Adrenal gland (tissue), 9 donors: ENCODE measurements at regions not wholly inside any gene's neighbourhood (a gene's known extent, or its start where the extent isn't known, plus 50 kb on each side); places are given as distances from the start of the nearest gene placed in this dataset.

Source experiments
- DNase-seq, 7 donors: peaks; one replicate each; pipeline ENCODE4 v3.0.0-alpha.2; 2019 to 2020
- H3K27ac ChIP-seq, 5 donors: fragments of 200-600 bp; sonication (generic) in 4 of 5; 1 replicate in 3 of 5; 2 replicates in 2 of 5; pipeline versions ENCODE4 v1.5.1 to v1.8.0; 2016 to 2020; ENCODE audit warnings: mild to moderate bottlenecking in 1 of 5
- H3K27me3 ChIP-seq: fragments of 200-600 bp; 2 replicates; pipeline ENCODE4 v1.8.0; 2021
- H3K36me3 ChIP-seq, 2 donors: fragments of 200-600 bp; replicated peaks in 1 of 2; 1 replicate in 1 of 2; 2 replicates in 1 of 2; pipeline versions ENCODE4 v1.5.1 to v1.8.0; 2018 to 2022
- H3K4me1 ChIP-seq, 2 donors: fragments of 200-600 bp; replicated peaks in 1 of 2; 1 replicate in 1 of 2; 2 replicates in 1 of 2; pipeline versions ENCODE4 v1.5.1 to v1.8.0; 2018 to 2021
- H3K4me3 ChIP-seq, 4 donors: fragments of 200-600 bp; sonication (generic) in 3 of 4; one replicate each; pipeline ENCODE4 v1.5.1; 2016 to 2018
- H3K9me3 ChIP-seq, 3 donors: fragments of 200-600 bp; sonication (generic) in 1 of 3; replicated peaks in 1 of 3; 1 replicate in 2 of 3; 2 replicates in 1 of 3; pipeline versions ENCODE4 v1.5.1 to v1.8.0; 2016 to 2021
- POLR2A ChIP-seq, 2 donors: fragments of 450-650 bp; IDR thresholded peaks; one replicate each; pipeline ENCODE4 v1.6.1; 2017; ENCODE audit warnings: antibody characterized with exemption in 2 of 2, mild to moderate bottlenecking in 2 of 2, moderate library complexity in 1 of 2
- WGBS, 4 donors: extraction: QIAGEN DNeasy Blood & Tissue Kit in 2 of 4; methylation state at CpG; one replicate each; pipeline versions ENCODE4 v1.1.5 to v1.1.7; 2013 to 2017; 5-methylcytosine and 5-hydroxymethylcytosine counted together
- intact Hi-C, 2 donors: fragments of 100-400 bp; cut with DNase I; formaldehyde crosslinking; loops; one replicate each; pipeline versions ENCODE4 v1.14.1 to v1.15.0; 2022 to 2023
- TF ChIP-seq, protein P1 (sequence below), 6 experiments: fragments of 450-650 bp in 4 of 6; fragments of 200-600 bp in 2 of 6; sonication (generic) in 1 of 6; IDR thresholded peaks; 1 replicate in 5 of 6; 2 replicates in 1 of 6; pipeline versions ENCODE4 v1.5.1 to v1.8.0; 2016 to 2021; ENCODE audit warnings: antibody characterized with exemption in 6 of 6, mild to moderate bottlenecking in 2 of 6, moderate library complexity in 1 of 6
- donor health status: healthy with polysubstance abuse.
- donor health status: Bipolar disorder and iron deficiency.
- donor health status: DM: yes; HTN: yes; CAD: no.
- donor health status: DM: no; HTN: no; CAD: no.
- donor health status: DM: no; HTN: no; CAD: no.

DNA sequence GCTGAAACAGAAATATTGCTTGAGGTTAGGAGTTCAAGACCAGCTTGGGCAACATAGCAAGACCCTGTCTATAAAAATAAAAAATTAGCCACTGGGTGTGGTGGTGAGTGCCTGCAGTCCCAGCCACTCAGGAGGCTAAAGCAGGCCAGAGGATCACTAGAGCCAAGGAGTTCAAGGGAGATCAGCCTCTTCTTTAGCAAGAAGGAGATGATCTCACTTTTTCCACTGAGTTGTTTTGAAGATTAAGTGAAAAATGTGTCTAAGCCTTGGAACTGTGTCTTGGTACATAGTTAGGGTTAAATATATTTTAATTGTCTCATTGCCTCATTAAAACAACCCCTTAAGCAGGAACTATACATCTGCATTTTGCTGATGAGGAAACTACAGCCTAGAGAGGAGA, 279.0 kb upstream of the ZFP64 start:
- intact Hi-C loops, result no loop called here
- no peak overlapping the region for H3K4me3 ChIP-seq
- no peak overlapping the region for H3K27ac ChIP-seq
- H3K36me3 ChIP-seq, result no peaks in the 10 kb centered on the region
- DNase-seq, result no peak
- TF ChIP-seq, protein P1, sequence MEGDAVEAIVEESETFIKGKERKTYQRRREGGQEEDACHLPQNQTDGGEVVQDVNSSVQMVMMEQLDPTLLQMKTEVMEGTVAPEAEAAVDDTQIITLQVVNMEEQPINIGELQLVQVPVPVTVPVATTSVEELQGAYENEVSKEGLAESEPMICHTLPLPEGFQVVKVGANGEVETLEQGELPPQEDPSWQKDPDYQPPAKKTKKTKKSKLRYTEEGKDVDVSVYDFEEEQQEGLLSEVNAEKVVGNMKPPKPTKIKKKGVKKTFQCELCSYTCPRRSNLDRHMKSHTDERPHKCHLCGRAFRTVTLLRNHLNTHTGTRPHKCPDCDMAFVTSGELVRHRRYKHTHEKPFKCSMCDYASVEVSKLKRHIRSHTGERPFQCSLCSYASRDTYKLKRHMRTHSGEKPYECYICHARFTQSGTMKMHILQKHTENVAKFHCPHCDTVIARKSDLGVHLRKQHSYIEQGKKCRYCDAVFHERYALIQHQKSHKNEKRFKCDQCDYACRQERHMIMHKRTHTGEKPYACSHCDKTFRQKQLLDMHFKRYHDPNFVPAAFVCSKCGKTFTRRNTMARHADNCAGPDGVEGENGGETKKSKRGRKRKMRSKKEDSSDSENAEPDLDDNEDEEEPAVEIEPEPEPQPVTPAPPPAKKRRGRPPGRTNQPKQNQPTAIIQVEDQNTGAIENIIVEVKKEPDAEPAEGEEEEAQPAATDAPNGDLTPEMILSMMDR (IDR thresholded peaks at IDR 0.05), result no peak
- TF ChIP-seq POLR2A (IDR thresholded peaks at IDR 0.05), result no peak
- H3K9me3 ChIP-seq, result no peaks in the 10 kb centered on the region
- H3K4me1 ChIP-seq, result no peaks in the 10 kb centered on the region
- no peaks in the 10 kb centered on the region for H3K27me3 ChIP-seq

DNA sequence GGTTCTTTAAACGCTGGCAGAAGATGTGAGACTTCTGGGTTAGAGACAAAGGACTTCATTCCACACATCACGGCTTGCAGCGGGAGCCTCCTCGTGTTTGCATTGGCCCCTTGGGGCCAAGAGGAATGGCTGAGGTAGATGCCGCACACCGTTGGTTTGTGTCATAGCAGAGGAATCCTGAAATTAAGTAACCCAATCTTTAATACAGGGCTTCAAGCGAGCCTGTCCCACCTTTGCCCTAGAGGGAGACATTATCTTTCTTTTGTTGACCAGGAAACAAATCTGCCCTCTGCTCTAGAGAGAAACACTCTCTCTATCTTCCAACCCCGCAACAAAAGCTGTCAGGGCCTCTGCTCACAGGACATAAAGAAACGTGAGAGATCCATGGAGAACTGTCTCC, 277.5 kb upstream of the ZFP64 start:
- TF ChIP-seq, protein P1 (IDR thresholded peaks at IDR 0.05), result no peak
- no peak for TF ChIP-seq POLR2A (IDR thresholded peaks at IDR 0.05)
- no peaks in the 10 kb centered on the region for H3K36me3 ChIP-seq
- no peaks in the 10 kb centered on the region for H3K4me1 ChIP-seq
- 67 to 87% (median 83%) methylated on average over 9 of the region's 9 CpGs for WGBS, 4 donors
- no peak overlapping the region for H3K4me3 ChIP-seq
- DNase-seq, result no peak
- H3K9me3 ChIP-seq, result no peaks in the 10 kb centered on the region
- no peaks in the 10 kb centered on the region for H3K27me3 ChIP-seq
- no peak overlapping the region for H3K27ac ChIP-seq
- intact Hi-C loops, result no loop called here

DNA sequence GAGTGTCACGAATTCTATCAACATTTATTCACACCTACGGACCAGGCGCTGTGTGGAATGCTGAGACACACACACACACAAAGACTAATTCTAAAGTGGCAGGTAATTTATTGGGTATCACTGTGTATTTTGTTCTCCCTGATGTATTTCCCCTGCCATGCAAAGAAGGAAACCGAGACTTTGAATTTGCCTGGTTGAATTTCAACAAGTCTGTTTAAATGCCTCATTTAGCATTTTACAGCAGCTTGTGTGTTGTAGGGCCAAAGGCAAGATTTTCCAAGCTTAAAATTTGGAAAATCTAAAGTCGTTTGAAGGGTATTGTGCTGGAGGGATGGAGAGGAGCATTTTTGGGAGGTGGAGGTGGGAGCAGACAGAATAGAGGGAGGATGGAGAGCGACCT, 274.4 kb upstream of the ZFP64 start:
- WGBS, 4 donors, result 77 to 83% (median 79%) methylated on average over 6 of the region's 6 CpGs
- no peaks in the 10 kb centered on the region for H3K4me1 ChIP-seq
- H3K36me3 ChIP-seq, result no peaks in the 10 kb centered on the region
- peaks cover 8% of the 10 kb centered on the region for H3K27me3 ChIP-seq
- no peaks in the 10 kb centered on the region for H3K9me3 ChIP-seq
- intact Hi-C loops, result no loop called here
- H3K4me3 ChIP-seq, result no peak overlapping the region
- TF ChIP-seq, protein P1 (IDR thresholded peaks at IDR 0.05), result no peak
- TF ChIP-seq POLR2A (IDR thresholded peaks at IDR 0.05), result no peak
- no peak overlapping the region for H3K27ac ChIP-seq
- no peak for DNase-seq

DNA sequence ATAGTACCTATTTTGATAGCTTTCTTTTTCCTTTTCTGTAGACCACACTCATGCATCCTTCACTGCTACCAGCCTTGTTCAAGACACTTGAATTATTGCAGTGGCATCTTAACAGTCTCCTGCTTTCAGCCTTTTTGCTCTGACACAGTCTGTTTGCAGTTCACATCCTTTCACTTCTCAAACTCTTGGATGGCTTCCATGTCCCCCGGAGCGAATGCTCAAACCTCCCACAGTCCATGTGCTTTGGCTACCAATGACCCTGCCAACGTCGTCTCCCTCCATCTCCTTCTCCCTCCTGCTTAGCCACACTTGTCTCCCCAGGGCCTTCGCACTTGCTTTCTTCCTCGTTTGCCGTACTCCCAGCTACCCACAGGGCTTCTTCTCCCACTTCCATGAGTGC, 270.0 kb upstream of the ZFP64 start:
- Histone ChIP-seq H3K27me3 (peaks cover 8% of the 10 kb centered on the region), H3K4me3 (no peak overlapping the region), H3K27ac (no peak overlapping the region), H3K4me1 (no peaks in the 10 kb centered on the region), H3K9me3 (no peaks in the 10 kb centered on the region), H3K36me3 (no peaks in the 10 kb centered on the region)
- no peak for DNase-seq
- TF ChIP-seq POLR2A (IDR thresholded peaks at IDR 0.05), result no peak
- TF ChIP-seq, protein P1 (IDR thresholded peaks at IDR 0.05), result no peak
- intact Hi-C loops, result no loop called here
- WGBS, 4 donors, result 68 to 84% (median 75%) methylated on average over 7 of the region's 7 CpGs
